Stimulated activated CD8-positive, alpha-beta memory T cell treated with anti-CD3 and anti-CD28 coated beads, Interleukin-2, amount 100 ng/mL, for 48 hours (primary cell): ENCODE measurements at regions not wholly inside any gene's neighbourhood (a gene's known extent, or its start where the extent isn't known, plus 50 kb on each side); places are given as distances from the start of the nearest gene placed in this dataset.
"Not testable (repeated sequence)": the region's sequence is repeated elsewhere in the genome, so short reads cannot be mapped to it uniquely, and the experiment has no call there.

Experiments used
- DNase-seq, 2 donors: peaks; one replicate each; pipeline ENCODE4 v3.0.0-alpha.2; 2020; ENCODE audit warnings: low read depth in 2 of 2

DNA sequence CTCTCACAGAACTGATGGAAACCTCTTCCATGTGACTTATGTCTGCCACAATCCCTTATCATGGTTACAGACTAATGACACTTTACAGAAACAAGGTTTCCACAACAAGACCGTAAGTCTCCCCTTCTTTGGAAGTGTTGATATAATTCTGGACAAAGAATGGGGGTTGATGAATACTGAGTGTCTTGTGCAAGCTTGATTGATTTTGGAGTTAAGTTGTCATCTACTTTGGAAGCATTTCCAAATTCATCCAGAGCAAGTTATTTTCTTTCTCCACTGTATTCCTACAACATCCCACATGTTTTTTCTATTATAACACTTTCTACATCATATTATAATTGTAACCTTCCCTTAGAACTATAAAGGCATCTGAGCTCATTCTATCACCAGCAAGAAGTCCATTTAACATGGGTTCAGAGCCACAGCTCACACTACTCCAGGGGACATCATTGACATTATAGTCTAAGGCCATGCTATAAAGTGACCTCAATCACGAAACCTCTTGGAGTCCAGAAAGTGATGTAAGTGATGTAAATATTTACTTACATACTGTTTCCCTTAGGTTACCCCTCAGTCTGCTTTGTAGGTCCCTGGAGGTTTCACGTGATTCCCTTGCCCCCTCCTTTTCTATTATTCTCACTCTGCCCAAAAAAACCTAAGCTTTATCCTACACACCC, 125.7 kb upstream of the PBX1 start:
- no peak for DNase-seq

DNA sequence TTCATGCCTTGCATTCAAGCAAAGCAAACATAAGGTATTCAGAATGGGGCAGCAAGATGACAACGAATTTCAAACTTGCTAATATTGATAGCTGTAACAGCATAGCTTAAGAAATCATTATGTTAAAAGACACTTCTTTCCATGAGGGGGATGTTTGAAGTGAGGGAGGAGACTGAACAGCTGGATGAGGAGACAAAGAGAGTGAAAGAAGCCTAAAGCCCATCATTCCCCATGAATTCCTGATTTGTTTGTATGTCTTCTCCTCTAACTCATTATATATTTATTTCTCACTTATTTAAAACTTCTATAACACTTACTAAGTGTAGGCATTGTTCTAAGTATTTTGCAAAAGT, 125.2 kb upstream of the PBX1 start:
- DNase-seq, result no peak

DNA sequence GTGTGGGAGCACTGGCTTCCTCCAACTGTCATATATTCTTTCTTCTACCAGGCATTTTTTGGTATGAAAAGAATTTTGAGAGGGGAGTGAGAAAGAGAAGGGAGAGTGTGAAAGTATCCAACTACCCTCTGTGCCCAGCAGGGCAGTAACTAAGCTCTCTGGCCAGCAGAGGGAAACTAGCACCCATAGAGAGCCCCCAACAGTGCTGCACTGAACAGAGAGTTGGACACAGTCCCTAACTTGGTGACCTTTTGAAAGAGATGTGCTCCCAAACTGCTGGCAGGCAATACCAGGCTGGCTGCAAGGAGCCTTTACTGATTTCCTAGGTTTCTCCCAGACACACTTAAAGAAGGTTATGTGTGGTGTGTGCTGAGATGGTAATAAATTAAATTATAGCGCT, 118.8 kb upstream of the PBX1 start:
- DNase-seq, result no peak

- DNase-seq, result no peak
These were observed 115.8 kb upstream of the PBX1 start for GRCh38 chr1:164443166-164443565.

DNA sequence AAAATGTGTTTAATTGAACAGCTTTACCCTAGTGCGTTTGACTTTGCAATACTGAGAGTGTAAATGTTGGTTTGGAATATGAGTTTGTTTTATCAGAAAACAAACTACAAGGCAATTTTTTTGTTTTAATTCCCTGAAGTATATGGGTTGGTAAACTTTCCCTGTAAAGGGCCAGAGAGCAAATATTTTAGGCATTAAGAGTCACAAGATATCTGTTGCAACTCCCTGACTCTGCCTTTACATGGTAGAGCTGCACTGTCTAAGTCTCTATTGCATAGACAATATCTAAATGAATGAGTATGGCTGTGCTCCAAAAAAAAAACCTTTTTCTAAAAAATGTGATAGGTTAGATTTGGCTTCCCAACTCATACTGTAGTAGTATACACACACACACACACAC, 115.1 kb upstream of the PBX1 start:
- no peak for DNase-seq

DNA sequence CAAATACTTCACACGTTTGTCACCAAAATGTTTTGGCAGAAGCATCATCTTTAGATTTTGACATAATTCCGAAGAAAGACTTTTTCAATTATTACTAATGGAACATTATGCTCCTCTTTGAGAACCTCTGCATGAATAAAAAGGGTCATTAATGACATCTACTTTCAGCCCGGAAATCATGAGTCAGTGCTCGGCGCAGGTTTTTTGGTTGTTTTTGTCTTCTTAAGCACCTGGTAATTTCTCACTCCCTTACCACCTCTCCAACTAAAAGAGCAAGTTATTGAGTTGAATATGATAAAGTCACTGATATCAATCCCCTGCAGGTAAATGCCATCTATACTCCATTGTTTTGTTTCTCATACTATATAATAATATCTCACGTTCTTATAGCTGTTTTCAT, 113.0 kb upstream of the PBX1 start:
- DNase-seq, result no peak

DNA sequence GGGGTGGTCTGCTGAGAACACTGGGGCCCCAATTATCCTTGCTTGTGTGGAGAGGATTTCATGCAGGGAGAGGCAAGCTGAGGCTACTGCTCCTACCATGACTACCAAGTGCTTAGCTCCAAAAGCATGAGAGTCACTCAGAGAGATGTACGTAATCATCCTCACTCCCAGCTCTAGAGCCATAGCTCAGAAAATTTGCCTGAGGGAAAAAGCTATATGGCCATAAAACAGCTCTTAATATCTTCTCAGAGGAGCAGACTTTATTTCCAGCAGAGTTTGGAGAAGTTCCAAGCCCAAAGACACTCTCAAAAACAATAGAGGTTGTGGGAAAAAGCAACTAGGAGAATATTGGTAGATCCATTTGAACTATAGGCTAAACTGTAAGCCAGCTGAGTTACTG, 106.4 kb upstream of the PBX1 start:
- DNase-seq, result no peak

DNA sequence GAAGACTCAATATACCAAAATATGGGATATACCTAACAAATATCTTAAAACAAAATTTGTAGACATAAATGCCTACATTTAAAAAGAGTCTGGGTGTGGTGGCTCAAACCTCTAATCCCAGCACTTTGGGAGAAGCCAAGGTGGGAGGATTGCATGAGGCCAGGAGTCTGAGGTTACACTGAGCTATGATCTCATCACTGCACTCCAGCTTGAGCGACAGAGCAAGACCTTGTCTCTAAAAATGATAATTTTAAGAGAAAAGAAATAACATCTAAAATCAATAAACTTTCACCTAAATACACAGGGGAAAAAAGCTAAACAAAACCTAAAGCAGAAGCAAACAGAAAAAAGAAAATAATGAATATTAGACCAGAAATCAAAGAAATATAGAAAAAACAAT, 102.7 kb upstream of the PBX1 start:
- no peak for DNase-seq

GRCh38 chr1:164459176-164459575, 99.8 kb upstream of the PBX1 start:
- DNase-seq, result not testable (repeated sequence)

DNA sequence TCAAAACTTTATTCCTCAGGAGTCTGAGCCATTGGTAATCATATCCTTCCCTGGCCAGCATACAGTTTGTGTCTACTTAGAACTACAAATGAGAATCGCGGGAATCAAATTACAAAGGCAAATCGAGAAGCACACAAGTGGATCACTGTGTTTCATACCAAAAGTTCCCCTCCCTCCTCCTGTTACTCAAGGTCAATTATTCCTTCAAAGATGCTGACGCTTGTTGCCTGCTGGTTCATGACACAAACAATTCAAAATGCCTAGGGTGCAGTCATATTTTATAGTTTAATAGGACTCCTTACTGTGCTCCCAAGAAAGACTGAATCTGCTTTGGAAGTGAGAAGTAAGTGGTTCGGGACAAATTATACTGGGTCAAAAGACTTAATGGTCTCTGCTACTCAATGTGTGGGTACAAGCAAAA, 93.0 kb upstream of the PBX1 start:
- DNase-seq, result no peak

DNA sequence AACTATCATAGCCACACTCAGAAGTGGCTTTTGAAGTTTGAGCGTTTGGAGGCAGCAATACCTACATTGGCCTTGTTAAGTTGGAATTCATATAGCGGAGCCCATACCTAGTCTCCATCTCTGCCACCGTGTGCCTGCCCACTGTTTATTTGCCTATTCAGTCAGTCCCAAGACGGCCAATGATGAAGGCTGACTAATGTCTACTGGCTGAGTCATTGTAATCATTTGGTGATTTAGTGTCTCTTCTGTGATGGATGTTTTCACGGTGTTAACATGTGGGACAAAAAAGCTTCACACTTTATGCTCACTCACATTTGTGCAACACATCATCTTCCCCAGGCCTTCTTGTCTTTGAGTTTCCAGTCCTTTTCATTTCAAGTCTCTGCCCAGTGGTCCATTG, 92.6 kb upstream of the PBX1 start:
- no peak for DNase-seq

DNA sequence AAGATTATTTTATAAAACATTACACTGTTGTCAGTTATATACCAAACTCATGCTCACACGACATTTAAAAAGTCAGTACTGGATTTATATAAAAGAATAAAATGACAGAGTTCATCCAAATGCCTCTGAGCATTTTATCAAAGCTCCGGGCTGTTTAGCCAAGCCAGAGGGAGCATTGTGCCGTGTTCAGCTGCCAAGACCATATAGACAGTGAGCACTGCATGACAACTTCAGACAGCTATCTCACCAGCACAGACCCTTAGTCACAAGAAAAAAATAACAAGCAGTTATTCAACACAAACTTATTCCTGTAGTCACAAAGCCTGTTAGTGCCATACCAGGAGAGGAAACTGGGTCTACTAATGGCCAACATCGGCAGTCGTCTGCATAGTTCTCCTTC, 88.0 kb upstream of the PBX1 start:
- DNase-seq, result no peak

GRCh38 chr1:164472841-164473240, 86.1 kb upstream of the PBX1 start:
- DNase-seq, result no peak

GRCh38 chr1:164473544-164473943, 85.4 kb upstream of the PBX1 start:
- DNase-seq, result no peak

- no peak for DNase-seq
These were observed 83.2 kb upstream of the PBX1 start for GRCh38 chr1:164475834-164476233.

DNA sequence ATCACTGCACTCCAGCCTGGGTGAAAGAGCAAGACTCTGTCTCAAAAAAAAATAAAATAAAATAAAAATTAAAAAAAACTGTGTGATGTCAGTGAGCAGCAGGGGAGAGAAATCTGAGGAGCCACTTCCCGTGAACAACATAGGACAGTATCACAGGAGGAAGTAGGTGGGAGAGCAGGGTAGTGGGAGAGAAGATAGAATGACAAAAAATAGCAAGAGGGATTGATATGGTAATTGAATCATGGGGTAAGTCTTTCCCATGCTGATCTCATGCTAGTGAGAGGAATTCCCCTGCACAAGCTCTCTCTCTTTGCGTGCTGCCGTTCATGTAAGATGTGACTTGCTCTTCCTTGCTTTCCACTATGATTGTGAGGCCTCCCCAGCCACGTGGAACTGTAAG, 81.6 kb upstream of the PBX1 start:
- no peak for DNase-seq

DNA sequence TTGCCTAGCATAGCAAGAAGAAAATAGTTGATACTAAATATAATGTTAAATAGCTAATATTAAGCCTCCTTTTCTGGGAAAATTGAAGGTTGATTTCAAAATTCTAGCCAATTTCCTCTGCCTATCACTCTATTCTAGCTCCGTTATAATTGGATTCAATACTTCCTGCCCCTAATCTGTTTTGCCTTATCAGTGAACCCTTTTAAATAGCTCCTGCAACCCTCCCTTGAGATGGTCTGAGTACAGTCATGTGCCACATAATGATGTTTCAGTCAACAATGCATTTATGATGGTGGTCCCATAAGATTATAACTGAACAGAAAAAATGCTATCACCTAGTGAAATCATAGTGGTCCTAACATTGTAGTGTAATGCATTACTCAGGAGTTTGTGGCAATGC, 79.7 kb upstream of the PBX1 start:
- DNase-seq, result no peak

GRCh38 chr1:164480285-164480907, 78.6 kb upstream of the PBX1 start:
- DNase-seq, result no peak

GRCh38 chr1:164495905-164496304, 63.1 kb upstream of the PBX1 start:
- no peak for DNase-seq

DNA sequence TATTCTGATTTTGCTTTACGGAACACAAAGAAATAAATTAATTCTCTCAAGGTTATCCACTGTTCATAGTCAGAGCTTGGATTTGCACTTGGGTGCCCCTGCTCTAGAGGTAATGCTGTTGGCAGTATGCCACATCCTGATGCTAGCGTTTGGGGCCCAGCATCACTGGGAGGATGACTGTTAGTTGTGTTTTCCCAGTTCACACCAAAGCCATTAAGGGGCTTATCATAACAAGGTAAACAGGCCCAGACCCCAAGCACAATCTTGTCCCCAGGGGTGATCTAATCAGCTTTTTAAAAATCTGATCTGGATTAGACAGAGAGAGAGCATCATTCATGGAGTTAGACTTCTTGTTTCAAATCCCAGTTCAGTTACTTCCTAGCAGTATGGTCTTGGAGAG, 60.2 kb upstream of the PBX1 start:
- DNase-seq, result no peak

DNA sequence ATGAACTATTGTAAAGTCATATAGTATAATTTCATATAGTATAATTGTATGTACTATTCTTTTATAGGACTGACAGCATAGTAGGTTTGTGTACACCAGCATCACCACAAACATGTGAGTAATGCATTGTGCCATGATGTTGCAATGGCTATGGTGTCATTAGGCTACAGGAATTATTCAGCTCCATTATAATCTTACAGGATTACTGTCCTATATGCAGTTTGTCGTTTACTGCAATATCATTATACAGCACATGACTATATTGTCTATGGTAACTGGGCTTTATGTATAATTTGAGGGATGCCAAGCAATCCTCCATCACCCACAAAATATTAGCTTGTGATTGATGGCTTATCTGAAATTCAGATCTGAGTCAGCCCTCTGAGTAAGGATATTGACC, 54.2 kb upstream of the PBX1 start:
- no peak for DNase-seq
